ENCODE measurements at regions not wholly inside any gene's neighbourhood (a gene's known extent, or its start where the extent isn't known, plus 50 kb on each side); places are given as distances from the start of the nearest gene placed in this dataset.

GRCh38 chr5:147996379-147996778 lies 67.4 kb upstream of the SPINK5 start:
- Histone ChIP-seq H2AFZ (ENCODE audit: low read depth, low read length) (no peak overlapping the region), H4K20me1 (replicated peaks; ENCODE audit: control insufficient read depth, extremely low read depth, insufficient read depth, low read length) (no peaks in the 10 kb centered on the region), H3K9me3 (replicated peaks; ENCODE audit: control insufficient read depth, insufficient read depth, low read length) (no peaks in the 10 kb centered on the region), H3K27me3 (ENCODE audit: control insufficient read depth in 2 of 2, insufficient read depth in 2 of 2, low read length in 2 of 2) (no peaks in the 10 kb centered on the region), H3K27ac (ENCODE audit: insufficient read depth, low read depth, low read length) (no peak overlapping the region), H3K79me2 (ENCODE audit: control insufficient read depth, insufficient read depth, low read length) (no peaks in the 10 kb centered on the region), H3K4me3 (replicated peaks in 1 of 3; ENCODE audit: insufficient read depth in 1 of 3, low read depth in 1 of 3, low read length in 3 of 3) (no peak overlapping the region), H3K9ac (replicated peaks; ENCODE audit: extremely low read depth, insufficient read depth, low read length) (no peak overlapping the region), H3K36me3 (ENCODE audit: control insufficient read depth in 2 of 2, extremely low read depth in 1 of 2, insufficient read depth in 2 of 2, low read length in 2 of 2) (no peaks in the 10 kb centered on the region), H3K4me2 (ENCODE audit: insufficient read depth, low read length) (no peak overlapping the region), H3K4me1 (ENCODE audit: control insufficient read depth, extremely low read depth, insufficient read depth, low read length) (no peaks in the 10 kb centered on the region), H3K9me1 (replicated peaks; ENCODE audit: control insufficient read depth, extremely low read depth, insufficient read depth, low read length) (no peaks in the 10 kb centered on the region)
- ChIA-PET CTCF (no interaction called here), POLR2A (no interaction called here)
- TF ChIP-seq POLR2AphosphoS5 (IDR thresholded peaks at IDR 0.05; ENCODE audit: insufficient read depth, low read depth, low read length), result no peak
- TF ChIP-seq MYC (IDR thresholded peaks at IDR 0.05; ENCODE audit: low read depth, low read length), result no peak
- no peak for TF ChIP-seq MAX (IDR thresholded peaks at IDR 0.05; ENCODE audit: insufficient read depth, insufficient read length)
- no peak for TF ChIP-seq POLR2A (IDR thresholded peaks at IDR 0.05; ENCODE audit: low read depth, low read length)
- no peak for FAIRE-seq
- dilution Hi-C loops (cut with MboI; ENCODE audit: extremely low pct_ligation_motif_present, low sequenced_read_pairs), result no loop called here
- BruUV-seq (replicated peaks), result no TSS peak
- intact Hi-C loops (cut with micrococcal nuclease), result no loop called here
- no peak for DNase-seq (ENCODE audit: low read depth, low spot score)

GRCh38 chr5:147995846-147996245 lies 67.9 kb upstream of the SPINK5 start:
- FAIRE-seq (no peak), DNase-seq (ENCODE audit: low read depth, low spot score) (no peak)
- H3K9me3 ChIP-seq (replicated peaks; ENCODE audit: control insufficient read depth, insufficient read depth, low read length), result no peaks in the 10 kb centered on the region
- BruUV-seq (replicated peaks), result no TSS peak
- intact Hi-C loops (cut with micrococcal nuclease) (no loop called here), dilution Hi-C loops (cut with MboI; ENCODE audit: extremely low pct_ligation_motif_present, low sequenced_read_pairs) (no loop called here)
- POLR2A ChIA-PET, result no interaction called here
- CTCF ChIA-PET, result no interaction called here
- H2AFZ ChIP-seq (ENCODE audit: low read depth, low read length), result no peak overlapping the region
- no peak overlapping the region for H3K4me3 ChIP-seq (replicated peaks in 1 of 3; ENCODE audit: insufficient read depth in 1 of 3, low read depth in 1 of 3, low read length in 3 of 3)
- H3K9ac ChIP-seq (replicated peaks; ENCODE audit: extremely low read depth, insufficient read depth, low read length), result no peak overlapping the region
- no peaks in the 10 kb centered on the region for H3K79me2 ChIP-seq (ENCODE audit: control insufficient read depth, insufficient read depth, low read length)
- H3K4me2 ChIP-seq (ENCODE audit: insufficient read depth, low read length), result no peak overlapping the region
- no peaks in the 10 kb centered on the region for H4K20me1 ChIP-seq (replicated peaks; ENCODE audit: control insufficient read depth, extremely low read depth, insufficient read depth, low read length)
- H3K27ac ChIP-seq (ENCODE audit: insufficient read depth, low read depth, low read length), result no peak overlapping the region
- H3K27me3 ChIP-seq (ENCODE audit: control insufficient read depth in 2 of 2, insufficient read depth in 2 of 2, low read length in 2 of 2), result no peaks in the 10 kb centered on the region
- H3K36me3 ChIP-seq (ENCODE audit: control insufficient read depth in 2 of 2, extremely low read depth in 1 of 2, insufficient read depth in 2 of 2, low read length in 2 of 2), result no peaks in the 10 kb centered on the region
- no peaks in the 10 kb centered on the region for H3K4me1 ChIP-seq (ENCODE audit: control insufficient read depth, extremely low read depth, insufficient read depth, low read length)
- H3K9me1 ChIP-seq (replicated peaks; ENCODE audit: control insufficient read depth, extremely low read depth, insufficient read depth, low read length), result no peaks in the 10 kb centered on the region
- TF ChIP-seq CTCF (IDR thresholded peaks at IDR 0.05; ENCODE audit: extremely low read depth in 1 of 2, insufficient read depth in 1 of 2, low read depth in 1 of 2, low read length in 2 of 2), result no peak

Data from endothelial cell of umbilical vein (primary cell).